GM18951 (cell line): ENCODE measurements at regions not wholly inside any gene's neighbourhood (a gene's known extent, or its start where the extent isn't known, plus 50 kb on each side); places are given as distances from the start of the nearest gene placed in this dataset.
"Not testable (repeated sequence)": the region's sequence is repeated elsewhere in the genome, so short reads cannot be mapped to it uniquely, and the experiment has no call there.

Source experiments
- POLR2A ChIP-seq: IDR thresholded peaks from 4 replicates; pipeline ENCODE4 v1.6.1; 2011; ENCODE audit warnings: mild to moderate bottlenecking; ENCODE audit not compliant: insufficient read length, insufficient read depth; ENCODE audit errors: extremely low read depth
- in situ Hi-C: fragments of 300-500 bp; cut with MboI; formaldehyde crosslinking; loops from one replicate; pipeline ENCODE4 v1.12.0; 2022; ENCODE audit warnings: low sequenced_read_pairs, mixed read lengths, inconsistent platforms; ENCODE audit not compliant: unreplicated experiment

- no peak for TF ChIP-seq POLR2A
- in situ Hi-C loops, result no loop called here
These were observed 70.4 kb downstream of the MRPL57 start for GRCh38 chr13:21246761-21247452.

GRCh38 chr13:21256351-21256761 lies 79.9 kb downstream of the MRPL57 start:
- no peak for TF ChIP-seq POLR2A
- in situ Hi-C loops, result no loop called here

GRCh38 chr13:21256891-21257290 lies 80.4 kb downstream of the MRPL57 start:
- TF ChIP-seq POLR2A, result no peak
- in situ Hi-C loops, result no loop called here

- in situ Hi-C loops, result loop anchor here (10.0 kb wide), 1 partner anchor 85 kb away; the partner anchor contains the start of genes MRPL57 and SKA3
- TF ChIP-seq POLR2A, result no peak
These were observed 83.4 kb downstream of the MRPL57 start for GRCh38 chr13:21259571-21260455.

GRCh38 chr13:21260561-21261290 lies 84.3 kb downstream of the MRPL57 start:
- in situ Hi-C loops, result loop anchor here (10.0 kb wide), 1 partner anchor 86 kb away; the partner anchor contains the start of genes MRPL57 and SKA3

GRCh38 chr13:21261487-21262216 lies 85.2 kb downstream of the MRPL57 start:
- in situ Hi-C loops, result loop anchor here (10.0 kb wide), 1 partner anchor 87 kb away; the partner anchor contains the start of genes MRPL57 and SKA3

GRCh38 chr13:21263909-21264308 lies 87.5 kb downstream of the MRPL57 start:
- in situ Hi-C loops, result loop anchor here (10.0 kb wide), 1 partner anchor 89 kb away; the partner anchor contains the start of genes MRPL57 and SKA3

GRCh38 chr13:21268485-21268884 lies 92.0 kb downstream of the MRPL57 start:
- in situ Hi-C loops, result loop anchor here (10.0 kb wide), 1 partner anchor 94 kb away; the partner anchor contains the start of genes MRPL57 and SKA3

- in situ Hi-C loops, result loop anchor here (5.0 kb wide), 1 partner anchor 1725 kb away; no protein-coding TSS in a partner anchor
These were observed 96.0 kb downstream of the MRPL57 start for GRCh38 chr13:21272439-21272838.

GRCh38 chr13:21274457-21274856 lies 98.0 kb downstream of the MRPL57 start:
- in situ Hi-C loops, result loop anchor here (5.0 kb wide), 1 partner anchor 1727 kb away; no protein-coding TSS in a partner anchor

- in situ Hi-C loops, result no loop called here
- no peak for TF ChIP-seq POLR2A
These were observed 105.6 kb downstream of the MRPL57 start for GRCh38 chr13:21282065-21282464.

GRCh38 chr13:21287331-21287907 lies 111.0 kb downstream of the MRPL57 start:
- in situ Hi-C loops, result no loop called here
- no peak for TF ChIP-seq POLR2A

GRCh38 chr13:21289475-21289874 lies 113.0 kb downstream of the MRPL57 start:
- in situ Hi-C loops, result no loop called here
- no peak for TF ChIP-seq POLR2A

GRCh38 chr13:21290442-21291002 lies 114.1 kb downstream of the MRPL57 start:
- in situ Hi-C loops, result not testable (repeated sequence)
